ENCODE measurements at regions not wholly inside any gene's neighbourhood (a gene's known extent, or its start where the extent isn't known, plus 50 kb on each side); places are given as distances from the start of the nearest gene placed in this dataset.

GRCh38 chr18:57208047-57208446 is 61.2 kb downstream of the BOD1L2 start:
- Mint-ChIP-seq H3K27ac (ENCODE audit: unreplicated experiment) (no peak overlapping the region), H3K4me1 (ENCODE audit: low read depth, unreplicated experiment) (peaks cover 9% of the 10 kb centered on the region), H3K4me3 (ENCODE audit: unreplicated experiment) (no peak overlapping the region), H3K9me3 (ENCODE audit: unreplicated experiment) (no peaks in the 10 kb centered on the region), H3K36me3 (ENCODE audit: low read depth, unreplicated experiment) (no peaks in the 10 kb centered on the region), H3K27me3 (ENCODE audit: low read depth, unreplicated experiment) (peaks cover 2% of the 10 kb centered on the region)
- H2AFZ ChIP-seq (ENCODE audit: low read depth, low read length) = no peak overlapping the region
- no peaks in the 10 kb centered on the region for H3K27me3 ChIP-seq (ENCODE audit: insufficient read depth, low read length)
- no peak overlapping the region for H3K4me2 ChIP-seq (ENCODE audit: low read length)
- TF ChIP-seq EZH2 (IDR thresholded peaks at IDR 0.05; ENCODE audit: insufficient read depth, low read length) (no peak), CTCF (IDR thresholded peaks at IDR 0.05; ENCODE audit: insufficient read depth, low read depth, low read length) (no peak)
- no peaks in the 10 kb centered on the region for H3K9me3 ChIP-seq (ENCODE audit: insufficient read depth, low read depth, low read length)
- no peak for FAIRE-seq
- no peaks in the 10 kb centered on the region for H4K20me1 ChIP-seq (ENCODE audit: insufficient read depth, low read length)
- H3K4me3 ChIP-seq (ENCODE audit: insufficient read depth, low read depth, low read length) = no peak overlapping the region
- no peak for DNase-seq (ENCODE audit: low read depth)
- no peaks in the 10 kb centered on the region for H3K79me2 ChIP-seq (ENCODE audit: insufficient read depth, low read length)
- H3K9ac ChIP-seq (ENCODE audit: low read length) = no peak overlapping the region
- no peaks in the 10 kb centered on the region for H3K36me3 ChIP-seq (ENCODE audit: insufficient read depth, low read length)
- peaks cover 12% of the 10 kb centered on the region for H3K4me1 ChIP-seq (ENCODE audit: insufficient read depth, low read length)
- no peak overlapping the region for H3K27ac ChIP-seq (ENCODE audit: low read depth, low read length)

DNA sequence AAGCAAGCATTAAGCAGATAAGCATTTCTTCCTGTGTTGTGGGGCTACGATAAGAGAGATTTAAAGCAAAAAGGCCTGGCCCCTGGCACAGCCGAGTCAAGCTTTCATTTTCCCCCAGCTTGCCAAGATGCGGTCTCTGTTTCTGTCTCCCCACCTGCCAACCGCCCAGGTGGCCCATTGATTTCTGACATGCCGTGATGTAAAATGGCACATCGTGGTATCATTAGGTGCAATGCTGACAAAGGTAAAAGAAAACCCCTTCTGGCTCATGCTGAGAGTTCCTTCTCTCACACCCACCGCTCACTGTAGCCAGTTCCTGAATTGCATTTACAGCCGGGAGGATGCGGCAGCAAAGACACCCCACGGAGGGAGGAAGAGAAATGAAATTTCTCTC is 62.8 kb downstream of the BOD1L2 start:
- FAIRE-seq (no peak), DNase-seq (ENCODE audit: low read depth) (no peak)
- H3K79me2 ChIP-seq (ENCODE audit: insufficient read depth, low read length) = no peaks in the 10 kb centered on the region
- Mint-ChIP-seq H3K4me3 (ENCODE audit: unreplicated experiment) (no peak overlapping the region), H3K9me3 (ENCODE audit: unreplicated experiment) (no peaks in the 10 kb centered on the region), H3K27ac (ENCODE audit: unreplicated experiment) (no peak overlapping the region), H3K4me1 (ENCODE audit: low read depth, unreplicated experiment) (peaks cover 9% of the 10 kb centered on the region), H3K27me3 (ENCODE audit: low read depth, unreplicated experiment) (no peaks in the 10 kb centered on the region), H3K36me3 (ENCODE audit: low read depth, unreplicated experiment) (no peaks in the 10 kb centered on the region)
- H3K9me3 ChIP-seq (ENCODE audit: insufficient read depth, low read depth, low read length) = no peaks in the 10 kb centered on the region
- H3K27ac ChIP-seq (ENCODE audit: low read depth, low read length) = no peak overlapping the region
- no peaks in the 10 kb centered on the region for H3K36me3 ChIP-seq (ENCODE audit: insufficient read depth, low read length)
- H3K4me3 ChIP-seq (ENCODE audit: insufficient read depth, low read depth, low read length) = no peak overlapping the region
- peak overlapping the region; percentile 59 for H2AFZ ChIP-seq (ENCODE audit: low read depth, low read length)
- peak overlapping the region; percentile 78 for H3K4me2 ChIP-seq (ENCODE audit: low read length)
- H3K4me1 ChIP-seq (ENCODE audit: insufficient read depth, low read length) = peaks cover 12% of the 10 kb centered on the region
- no peaks in the 10 kb centered on the region for H3K27me3 ChIP-seq (ENCODE audit: insufficient read depth, low read length)
- no peak for TF ChIP-seq EZH2 (IDR thresholded peaks at IDR 0.05; ENCODE audit: insufficient read depth, low read length)
- TF ChIP-seq CTCF (IDR thresholded peaks at IDR 0.05; ENCODE audit: insufficient read depth, low read depth, low read length) = no peak
- no peaks in the 10 kb centered on the region for H4K20me1 ChIP-seq (ENCODE audit: insufficient read depth, low read length)
- H3K9ac ChIP-seq (ENCODE audit: low read length) = no peak overlapping the region

GRCh38 chr18:57210107-57210715 is 63.3 kb downstream of the BOD1L2 start:
- peak overlapping the region; percentile 59 for H2AFZ ChIP-seq (ENCODE audit: low read depth, low read length)
- no peaks in the 10 kb centered on the region for H4K20me1 ChIP-seq (ENCODE audit: insufficient read depth, low read length)
- Mint-ChIP-seq H3K27me3 (ENCODE audit: low read depth, unreplicated experiment) (no peaks in the 10 kb centered on the region), H3K36me3 (ENCODE audit: low read depth, unreplicated experiment) (no peaks in the 10 kb centered on the region), H3K4me1 (ENCODE audit: low read depth, unreplicated experiment) (peaks cover 9% of the 10 kb centered on the region), H3K9me3 (ENCODE audit: unreplicated experiment) (no peaks in the 10 kb centered on the region), H3K27ac (ENCODE audit: unreplicated experiment) (no peak overlapping the region), H3K4me3 (ENCODE audit: unreplicated experiment) (no peak overlapping the region)
- peaks cover 12% of the 10 kb centered on the region for H3K4me1 ChIP-seq (ENCODE audit: insufficient read depth, low read length)
- no peak overlapping the region for H3K27ac ChIP-seq (ENCODE audit: low read depth, low read length)
- H3K9ac ChIP-seq (ENCODE audit: low read length) = no peak overlapping the region
- DNase-seq (ENCODE audit: low read depth) = peak; percentile 63
- H3K36me3 ChIP-seq (ENCODE audit: insufficient read depth, low read length) = no peaks in the 10 kb centered on the region
- H3K4me2 ChIP-seq (ENCODE audit: low read length) = peak overlapping the region; percentile 78
- no peaks in the 10 kb centered on the region for H3K9me3 ChIP-seq (ENCODE audit: insufficient read depth, low read depth, low read length)
- H3K27me3 ChIP-seq (ENCODE audit: insufficient read depth, low read length) = no peaks in the 10 kb centered on the region
- TF ChIP-seq EZH2 (IDR thresholded peaks at IDR 0.05; ENCODE audit: insufficient read depth, low read length) (no peak), CTCF (IDR thresholded peaks at IDR 0.05; ENCODE audit: insufficient read depth, low read depth, low read length) (no peak)
- H3K79me2 ChIP-seq (ENCODE audit: insufficient read depth, low read length) = no peaks in the 10 kb centered on the region
- FAIRE-seq = peak; percentile 55
- no peak overlapping the region for H3K4me3 ChIP-seq (ENCODE audit: insufficient read depth, low read depth, low read length)
